Hepatocyte (in vitro differentiated cells): ENCODE measurements at regions not wholly inside any gene's neighbourhood (a gene's known extent, or its start where the extent isn't known, plus 50 kb on each side); places are given as distances from the start of the nearest gene placed in this dataset.

Experiments used
- CTCF ChIP-seq: fragments of 200-600 bp; sonication (generic); IDR thresholded peaks from 2 replicates; pipeline ENCODE4 v1.5.1; 2016; ENCODE audit warnings: antibody characterized with exemption, mild to moderate bottlenecking; ENCODE audit not compliant: poor library complexity
- EZH2 ChIP-seq: fragments of 200-600 bp; sonication (generic); IDR thresholded peaks from 2 replicates; pipeline ENCODE4 v1.6.1; 2016; ENCODE audit warnings: antibody characterized with exemption, mild to moderate bottlenecking, borderline replicate concordance
- EZH2phosphoT487 ChIP-seq: fragments of 200-600 bp; sonication (generic); IDR thresholded peaks from one replicate; pipeline ENCODE4 v1.6.1; 2018; ENCODE audit warnings: antibody characterized with exemption, mild to moderate bottlenecking, low read depth, moderate library complexity; ENCODE audit not compliant: unreplicated experiment, severe bottlenecking

DNA sequence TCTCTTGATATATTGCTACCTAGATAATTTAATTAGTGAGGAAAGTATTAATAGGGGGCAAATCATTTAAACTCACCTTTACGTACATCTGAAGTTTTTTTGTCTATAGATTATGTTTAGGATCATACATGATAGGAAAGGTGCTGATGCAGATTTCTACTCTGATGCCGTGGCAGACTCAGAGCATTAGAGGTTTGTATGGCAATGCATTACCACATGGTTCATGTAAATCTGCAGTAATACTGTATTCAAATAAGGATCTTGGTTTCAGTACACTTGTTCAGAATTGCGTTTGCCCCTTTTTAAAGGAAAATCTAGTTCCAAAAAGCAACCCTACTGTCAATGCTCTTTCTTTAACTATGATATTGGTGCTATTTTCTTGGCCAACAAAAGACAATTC, 288.3 kb downstream of the PTPRC start:
- TF ChIP-seq CTCF (no peak), EZH2phosphoT487 (no peak), EZH2 (no peak)
